CD14-positive monocyte (primary cell): ENCODE measurements at regions not wholly inside any gene's neighbourhood (a gene's known extent, or its start where the extent isn't known, plus 50 kb on each side); places are given as distances from the start of the nearest gene placed in this dataset.

ENCODE experiments used
- DNase-seq, 3 donors: peaks; one replicate each; pipeline ENCODE4 v3.0.0-alpha.2; 2011 to 2022
- H2AFZ ChIP-seq: 2 replicates; pipeline ENCODE4 v1.6.0; 2012; ENCODE audit warnings: mild to moderate bottlenecking, low read depth, low read length, inconsistent platforms; ENCODE audit not compliant: insufficient read depth, poor library complexity, severe bottlenecking
- H3K27ac ChIP-seq, 2 donors: 1 replicate in 1 of 2; 2 replicates in 1 of 2; pipeline ENCODE4 v1.5.1; 2012 to 2013; ENCODE audit warnings: low read length in 2 of 2, control low read depth in 1 of 2, inconsistent platforms in 1 of 2, low read depth in 1 of 2, mild to moderate bottlenecking in 1 of 2
- H3K27me3 ChIP-seq, 2 donors: one replicate each; pipeline versions ENCODE4 v1.6.0 to v1.6.1; 2011 to 2013; ENCODE audit warnings: low read length in 2 of 2; ENCODE audit not compliant: control insufficient read depth in 2 of 2, insufficient read depth in 2 of 2
- H3K36me3 ChIP-seq, 2 donors: replicated peaks in 1 of 2; 1 replicate in 1 of 2; 2 replicates in 1 of 2; pipeline versions ENCODE4 v1.5.1 to v1.6.1; 2012 to 2013; ENCODE audit warnings: low read length in 2 of 2, control low read depth in 1 of 2, inconsistent platforms in 1 of 2, mild to moderate bottlenecking in 1 of 2; ENCODE audit not compliant: insufficient read depth in 2 of 2, control insufficient read depth in 1 of 2
- H3K4me1 ChIP-seq, 2 donors: 1 replicate in 1 of 2; 2 replicates in 1 of 2; pipeline versions ENCODE4 v1.5.1 to v1.6.1; 2012 to 2013; ENCODE audit warnings: low read length in 2 of 2, control low read depth in 1 of 2, inconsistent platforms in 1 of 2, mild to moderate bottlenecking in 1 of 2, moderate library complexity in 1 of 2; ENCODE audit not compliant: insufficient read depth in 2 of 2, control insufficient read depth in 1 of 2
- H3K4me2 ChIP-seq: replicated peaks from 2 replicates; pipeline ENCODE3; 2012; ENCODE audit warnings: low read length, moderate library complexity, mild to moderate bottlenecking; ENCODE audit not compliant: poor library complexity, severe bottlenecking; ENCODE audit errors: extremely low read depth
- H3K4me3 ChIP-seq, 3 experiments: fragments of 200-600 bp in 1 of 3; sonication (generic) in 1 of 3; replicated peaks in 1 of 3; 1 replicate in 2 of 3; 2 replicates in 1 of 3; pipeline ENCODE4 v1.5.1; 2011 to 2013; ENCODE audit warnings: low read length in 3 of 3, mild to moderate bottlenecking in 3 of 3, control low read depth in 2 of 3, low read depth in 2 of 3, inconsistent platforms in 1 of 3, moderate library complexity in 1 of 3
- H3K79me2 ChIP-seq: 2 replicates; pipeline ENCODE4 v1.6.0; 2012; ENCODE audit warnings: mild to moderate bottlenecking, control low read depth, inconsistent platforms, low read length, moderate library complexity; ENCODE audit not compliant: insufficient read depth
- H3K9ac ChIP-seq: 2 replicates; pipeline ENCODE4 v1.6.0; 2017; ENCODE audit warnings: low read length, mild to moderate bottlenecking; ENCODE audit not compliant: insufficient read depth, poor library complexity, severe bottlenecking
- H3K9me3 ChIP-seq, 2 donors: replicated peaks in 1 of 2; 1 replicate in 1 of 2; 2 replicates in 1 of 2; pipeline versions ENCODE4 v1.5.1 to v1.6.1; 2012 to 2013; ENCODE audit warnings: low read length in 2 of 2, control low read depth in 1 of 2; ENCODE audit not compliant: control insufficient read depth in 1 of 2, insufficient read depth in 1 of 2
- H4K20me1 ChIP-seq: 2 replicates; pipeline ENCODE4 v1.6.0; 2012; ENCODE audit warnings: mild to moderate bottlenecking, low read length, control low read depth, moderate library complexity; ENCODE audit not compliant: insufficient read depth
- H3K27ac Mint-ChIP-seq, 7 donors: one replicate each; pipeline ENCODE4 v1.8.0; 2020; ENCODE audit warnings: mild to moderate bottlenecking in 7 of 7, mixed read lengths in 7 of 7, moderate library complexity in 6 of 7, inconsistent platforms in 2 of 7
- H3K27me3 Mint-ChIP-seq, 3 donors: one replicate each; pipeline ENCODE4 v1.8.0; 2021 to 2022; ENCODE audit warnings: low read depth in 3 of 3, mild to moderate bottlenecking in 3 of 3, mixed read lengths in 3 of 3, moderate library complexity in 3 of 3, inconsistent platforms in 1 of 3
- H3K36me3 Mint-ChIP-seq, 2 donors: one replicate each; pipeline ENCODE4 v1.8.0; 2020; ENCODE audit warnings: mixed read lengths in 2 of 2, inconsistent platforms in 1 of 2, mild to moderate bottlenecking in 1 of 2
- H3K4me1 Mint-ChIP-seq: one replicate; pipeline ENCODE4 v1.8.0; 2020; ENCODE audit warnings: mild to moderate bottlenecking, mixed read lengths
- H3K4me3 Mint-ChIP-seq, 2 donors: one replicate each; pipeline ENCODE4 v1.8.0; 2020; ENCODE audit warnings: mild to moderate bottlenecking in 2 of 2, mixed read lengths in 2 of 2, moderate library complexity in 1 of 2
- H3K9me3 Mint-ChIP-seq, 7 donors: one replicate each; pipeline ENCODE4 v1.8.0; 2020 to 2022; ENCODE audit warnings: mixed read lengths in 7 of 7, mild to moderate bottlenecking in 6 of 7, moderate library complexity in 6 of 7, inconsistent platforms in 2 of 7
- CTCF ChIP-seq: fragments of 200-600 bp; IDR thresholded peaks from one replicate; pipeline ENCODE4 v1.8.0; 2022; ENCODE audit warnings: antibody characterized with exemption, mild to moderate bottlenecking
- WGBS: methylation state at CpG from one replicate; pipeline ENCODE4 v1.1.5; 2013; ENCODE audit warnings: missing lambda C conversion rate; ENCODE audit not compliant: insufficient coverage; 5-methylcytosine and 5-hydroxymethylcytosine counted together
- intact Hi-C, 2 donors: fragments of 100-400 bp; cut with micrococcal nuclease; formaldehyde crosslinking; loops; one replicate each; pipeline versions ENCODE4 v1.15.0 to v1.15.1; 2023

DNA sequence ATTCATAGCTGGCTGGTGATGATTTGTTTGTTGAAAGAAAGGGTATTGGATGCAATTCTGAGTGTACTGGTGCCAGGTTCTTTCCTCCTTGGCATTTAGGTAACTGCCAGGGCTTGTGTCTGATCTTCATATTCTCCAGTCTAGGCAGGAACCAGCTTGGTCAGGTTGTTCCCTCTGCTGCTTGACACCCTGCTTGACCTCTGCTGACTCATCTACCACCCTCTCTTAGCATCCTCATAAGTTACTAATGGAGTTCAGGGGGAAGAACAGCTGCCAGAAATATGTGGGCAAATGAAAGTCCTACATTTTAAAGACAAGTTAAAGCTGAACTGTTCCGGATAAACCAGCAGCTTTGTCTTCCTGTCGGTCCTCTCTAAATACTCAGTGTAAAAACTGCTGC is 116.1 kb upstream of the TNC start:
- DNase-seq: no peak
- no CpG with 5 or more reads among the region's 2 CpGs for WGBS
- H3K79me2 ChIP-seq: no peaks in the 10 kb centered on the region
- Mint-ChIP-seq H3K4me1 (no peaks in the 10 kb centered on the region), H3K36me3 (no peaks in the 10 kb centered on the region), H3K9me3 (peaks cover 0 to 5% (median 2%) of the 10 kb centered on the region in 7 donors), H3K4me3 (no peak overlapping the region), H3K27ac (no peak overlapping the region), H3K27me3 (peaks cover 0 to 2% (median 1%) of the 10 kb centered on the region in 3 donors)
- no peak overlapping the region for H3K9ac ChIP-seq
- intact Hi-C loops: no loop called here
- no peaks in the 10 kb centered on the region for H3K27me3 ChIP-seq
- no peaks in the 10 kb centered on the region for H3K36me3 ChIP-seq
- no peak overlapping the region for H3K4me2 ChIP-seq
- H3K4me1 ChIP-seq: no peaks in the 10 kb centered on the region
- H3K4me3 ChIP-seq: no peak overlapping the region
- no peak overlapping the region for H3K27ac ChIP-seq
- H4K20me1 ChIP-seq: no peaks in the 10 kb centered on the region
- no peak for TF ChIP-seq CTCF
- H2AFZ ChIP-seq: no peak overlapping the region
- peaks cover 0 to 3% of the 10 kb centered on the region in 2 donors for H3K9me3 ChIP-seq

DNA sequence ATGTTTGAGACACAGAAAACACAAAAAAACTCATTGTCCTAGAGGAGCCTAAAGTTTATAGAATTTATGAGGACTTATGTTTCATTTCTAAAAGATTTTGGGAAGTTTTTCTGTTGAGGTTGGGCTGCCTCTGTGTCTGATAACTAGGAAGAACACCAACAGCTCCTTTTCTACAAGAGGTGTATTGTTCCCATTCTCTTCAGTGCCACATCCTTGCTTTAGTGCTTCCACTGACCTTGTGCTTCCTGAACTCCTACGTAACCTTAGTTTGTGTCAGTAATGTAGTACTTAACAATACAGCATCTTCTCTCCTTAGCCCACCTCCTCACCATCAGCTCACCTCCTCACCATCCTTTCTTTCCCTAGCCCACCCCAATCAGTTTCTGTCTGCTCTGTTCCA is 117.3 kb upstream of the TNC start:
- no CpG with 5 or more reads among the region's 1 CpG for WGBS

More for the DNA sequence above, 117.3 kb upstream of the TNC start:
- Mint-ChIP-seq H3K9me3 (peaks cover 0 to 4% (median 0%) of the 10 kb centered on the region in 7 donors), H3K4me1 (no peaks in the 10 kb centered on the region), H3K27me3 (peaks cover 0 to 2% (median 1%) of the 10 kb centered on the region in 3 donors), H3K4me3 (no peak overlapping the region), H3K36me3 (no peaks in the 10 kb centered on the region), H3K27ac (no peak overlapping the region)
- H4K20me1 ChIP-seq: no peaks in the 10 kb centered on the region
- no peaks in the 10 kb centered on the region for H3K36me3 ChIP-seq
- no peak overlapping the region for H3K4me3 ChIP-seq
- H3K27ac ChIP-seq: no peak overlapping the region
- DNase-seq: no peak
- no peak overlapping the region for H2AFZ ChIP-seq
- H3K4me2 ChIP-seq: no peak overlapping the region
- intact Hi-C loops: no loop called here
- peaks cover 0 to 3% of the 10 kb centered on the region in 2 donors for H3K9me3 ChIP-seq
- no peaks in the 10 kb centered on the region for H3K79me2 ChIP-seq
- no peak overlapping the region for H3K9ac ChIP-seq
- no peaks in the 10 kb centered on the region for H3K27me3 ChIP-seq
- TF ChIP-seq CTCF: no peak
- no peaks in the 10 kb centered on the region for H3K4me1 ChIP-seq
